ENCODE measurements at regions not wholly inside any gene's neighbourhood (a gene's known extent, or its start where the extent isn't known, plus 50 kb on each side); places are given as distances from the start of the nearest gene placed in this dataset.

- CTCF ChIA-PET, result no interaction called here
- Mint-ChIP-seq H3K36me3 (ENCODE audit: low read depth) (no peaks in the 10 kb centered on the region), H3K4me1 (ENCODE audit: low read depth) (no peaks in the 10 kb centered on the region), H3K27ac (no peak overlapping the region), H3K27me3 (ENCODE audit: low read depth) (no peaks in the 10 kb centered on the region), H3K4me3 (no peak overlapping the region), H3K9me3 (ENCODE audit: insufficient read depth) (peaks cover 20% of the 10 kb centered on the region)
- POLR2A ChIA-PET, result no interaction called here
- no peak for ATAC-seq
- no peak for DNase-seq
These were observed 263.5 kb upstream of the PCDH7 start for GRCh38 chr4:30456716-30457115.

- Mint-ChIP-seq H3K27me3 (ENCODE audit: low read depth) (no peaks in the 10 kb centered on the region), H3K27ac (no peak overlapping the region), H3K36me3 (ENCODE audit: low read depth) (no peaks in the 10 kb centered on the region), H3K4me3 (no peak overlapping the region), H3K4me1 (ENCODE audit: low read depth) (no peaks in the 10 kb centered on the region), H3K9me3 (ENCODE audit: insufficient read depth) (peaks cover 5% of the 10 kb centered on the region)
- CTCF ChIA-PET, result no interaction called here
- DNase-seq (no peak), ATAC-seq (no peak)
- POLR2A ChIA-PET, result no interaction called here
These were observed 259.4 kb upstream of the PCDH7 start for GRCh38 chr4:30460818-30461217.

GRCh38 chr4:30461218-30461617 is 259.0 kb upstream of the PCDH7 start:
- POLR2A ChIA-PET, result no interaction called here
- Mint-ChIP-seq H3K9me3 (ENCODE audit: insufficient read depth) (peaks cover 5% of the 10 kb centered on the region), H3K4me1 (ENCODE audit: low read depth) (no peaks in the 10 kb centered on the region), H3K36me3 (ENCODE audit: low read depth) (no peaks in the 10 kb centered on the region), H3K27me3 (ENCODE audit: low read depth) (no peaks in the 10 kb centered on the region), H3K4me3 (no peak overlapping the region), H3K27ac (no peak overlapping the region)
- ATAC-seq (no peak), DNase-seq (no peak)
- CTCF ChIA-PET, result no interaction called here

GRCh38 chr4:30462445-30463090 is 257.6 kb upstream of the PCDH7 start:
- H3K4me1 Mint-ChIP-seq (ENCODE audit: low read depth), result no peaks in the 10 kb centered on the region
- H3K27me3 Mint-ChIP-seq (ENCODE audit: low read depth), result no peaks in the 10 kb centered on the region
- no peaks in the 10 kb centered on the region for H3K36me3 Mint-ChIP-seq (ENCODE audit: low read depth)
- ChIA-PET POLR2A (no interaction called here), CTCF (no interaction called here)
- H3K27ac Mint-ChIP-seq, result no peak overlapping the region
- peaks cover 5% of the 10 kb centered on the region for H3K9me3 Mint-ChIP-seq (ENCODE audit: insufficient read depth)
- ATAC-seq (no peak), DNase-seq (no peak)
- no peak overlapping the region for H3K4me3 Mint-ChIP-seq

- ChIA-PET CTCF (no interaction called here), POLR2A (no interaction called here)
- no peak for ATAC-seq
- H3K27me3 Mint-ChIP-seq (ENCODE audit: low read depth), result no peaks in the 10 kb centered on the region
- no peak for DNase-seq
- H3K4me1 Mint-ChIP-seq (ENCODE audit: low read depth), result no peaks in the 10 kb centered on the region
- H3K4me3 Mint-ChIP-seq, result no peak overlapping the region
- H3K9me3 Mint-ChIP-seq (ENCODE audit: insufficient read depth), result peaks cover 11% of the 10 kb centered on the region
- no peak overlapping the region for H3K27ac Mint-ChIP-seq
- no peaks in the 10 kb centered on the region for H3K36me3 Mint-ChIP-seq (ENCODE audit: low read depth)
These were observed 248.3 kb upstream of the PCDH7 start for GRCh38 chr4:30471861-30472260.

GRCh38 chr4:30473225-30473624 is 246.9 kb upstream of the PCDH7 start:
- ChIA-PET CTCF (no interaction called here), POLR2A (no interaction called here)
- Mint-ChIP-seq H3K4me3 (no peak overlapping the region), H3K9me3 (ENCODE audit: insufficient read depth) (peaks cover 11% of the 10 kb centered on the region), H3K27ac (no peak overlapping the region), H3K4me1 (ENCODE audit: low read depth) (no peaks in the 10 kb centered on the region), H3K36me3 (ENCODE audit: low read depth) (no peaks in the 10 kb centered on the region), H3K27me3 (ENCODE audit: low read depth) (no peaks in the 10 kb centered on the region)
- no peak for ATAC-seq
- no peak for DNase-seq

- CTCF ChIA-PET, result no interaction called here
- Mint-ChIP-seq H3K4me3 (no peak overlapping the region), H3K36me3 (ENCODE audit: low read depth) (no peaks in the 10 kb centered on the region), H3K9me3 (ENCODE audit: insufficient read depth) (peaks cover 7% of the 10 kb centered on the region), H3K4me1 (ENCODE audit: low read depth) (no peaks in the 10 kb centered on the region), H3K27ac (no peak overlapping the region), H3K27me3 (ENCODE audit: low read depth) (no peaks in the 10 kb centered on the region)
- ATAC-seq (no peak), DNase-seq (no peak)
- POLR2A ChIA-PET, result no interaction called here
These were observed 224.9 kb upstream of the PCDH7 start for GRCh38 chr4:30495251-30495650.

- ATAC-seq (no peak), DNase-seq (no peak)
- H3K4me1 Mint-ChIP-seq (ENCODE audit: low read depth), result no peaks in the 10 kb centered on the region
- no peak overlapping the region for H3K27ac Mint-ChIP-seq
- no peaks in the 10 kb centered on the region for H3K27me3 Mint-ChIP-seq (ENCODE audit: low read depth)
- H3K36me3 Mint-ChIP-seq (ENCODE audit: low read depth), result no peaks in the 10 kb centered on the region
- ChIA-PET POLR2A (no interaction called here), CTCF (no interaction called here)
- peaks cover 11% of the 10 kb centered on the region for H3K9me3 Mint-ChIP-seq (ENCODE audit: insufficient read depth)
- no peak overlapping the region for H3K4me3 Mint-ChIP-seq
These were observed 224.4 kb upstream of the PCDH7 start for GRCh38 chr4:30495651-30496310.

- Mint-ChIP-seq H3K4me3 (no peak overlapping the region), H3K36me3 (ENCODE audit: low read depth) (no peaks in the 10 kb centered on the region), H3K27me3 (ENCODE audit: low read depth) (no peaks in the 10 kb centered on the region), H3K4me1 (ENCODE audit: low read depth) (no peaks in the 10 kb centered on the region), H3K9me3 (ENCODE audit: insufficient read depth) (peaks cover 8% of the 10 kb centered on the region), H3K27ac (no peak overlapping the region)
- DNase-seq (no peak), ATAC-seq (no peak)
- ChIA-PET POLR2A (no interaction called here), CTCF (no interaction called here)
These were observed 208.4 kb upstream of the PCDH7 start for GRCh38 chr4:30511751-30512150.

GRCh38 chr4:30518211-30518610 is 202.0 kb upstream of the PCDH7 start:
- ChIA-PET CTCF (no interaction called here), POLR2A (no interaction called here)
- Mint-ChIP-seq H3K27ac (no peak overlapping the region), H3K36me3 (ENCODE audit: low read depth) (no peaks in the 10 kb centered on the region), H3K4me3 (no peak overlapping the region), H3K4me1 (ENCODE audit: low read depth) (no peaks in the 10 kb centered on the region), H3K27me3 (ENCODE audit: low read depth) (no peaks in the 10 kb centered on the region), H3K9me3 (ENCODE audit: insufficient read depth) (peaks cover 12% of the 10 kb centered on the region)
- ATAC-seq, result no peak
- DNase-seq, result no peak

GRCh38 chr4:30525662-30526315 is 194.4 kb upstream of the PCDH7 start:
- H3K4me3 Mint-ChIP-seq, result no peak overlapping the region
- peaks cover 12% of the 10 kb centered on the region for H3K9me3 Mint-ChIP-seq (ENCODE audit: insufficient read depth)
- H3K4me1 Mint-ChIP-seq (ENCODE audit: low read depth), result no peaks in the 10 kb centered on the region
- no peak overlapping the region for H3K27ac Mint-ChIP-seq
- ChIA-PET POLR2A (no interaction called here), CTCF (no interaction called here)
- DNase-seq (no peak), ATAC-seq (no peak)
- H3K36me3 Mint-ChIP-seq (ENCODE audit: low read depth), result no peaks in the 10 kb centered on the region
- H3K27me3 Mint-ChIP-seq (ENCODE audit: low read depth), result no peaks in the 10 kb centered on the region

- Mint-ChIP-seq H3K9me3 (ENCODE audit: insufficient read depth) (no peaks in the 10 kb centered on the region), H3K36me3 (ENCODE audit: low read depth) (no peaks in the 10 kb centered on the region), H3K27me3 (ENCODE audit: low read depth) (no peaks in the 10 kb centered on the region), H3K4me1 (ENCODE audit: low read depth) (no peaks in the 10 kb centered on the region), H3K27ac (no peak overlapping the region), H3K4me3 (no peak overlapping the region)
- ATAC-seq (no peak), DNase-seq (no peak)
- ChIA-PET POLR2A (no interaction called here), CTCF (no interaction called here)
These were observed 184.9 kb upstream of the PCDH7 start for GRCh38 chr4:30535255-30535654.

- H3K27me3 Mint-ChIP-seq (ENCODE audit: low read depth), result no peaks in the 10 kb centered on the region
These were observed 183.9 kb upstream of the PCDH7 start for GRCh38 chr4:30536231-30536630.

More at GRCh38 chr4:30536231-30536630, 183.9 kb upstream of the PCDH7 start:
- no peaks in the 10 kb centered on the region for H3K36me3 Mint-ChIP-seq (ENCODE audit: low read depth)
- H3K4me1 Mint-ChIP-seq (ENCODE audit: low read depth), result no peaks in the 10 kb centered on the region
- no peaks in the 10 kb centered on the region for H3K9me3 Mint-ChIP-seq (ENCODE audit: insufficient read depth)
- ATAC-seq (no peak), DNase-seq (no peak)
- no peak overlapping the region for H3K27ac Mint-ChIP-seq
- POLR2A ChIA-PET, result no interaction called here
- CTCF ChIA-PET, result no interaction called here
- H3K4me3 Mint-ChIP-seq, result no peak overlapping the region
